Neural cell (in vitro differentiated cells): ENCODE measurements at regions not wholly inside any gene's neighbourhood (a gene's known extent, or its start where the extent isn't known, plus 50 kb on each side); places are given as distances from the start of the nearest gene placed in this dataset.

Experiments
- H2AFZ ChIP-seq: fragments of 200-600, 300-800 bp; sonication (generic), shearing (Covaris generic); 2 replicates; pipeline ENCODE4 v1.6.0; 2014; ENCODE audit warnings: low read depth, mild to moderate bottlenecking, antibody characterized with exemption, low read length, moderate library complexity
- H3F3A ChIP-seq: fragments of 200-600 bp; shearing (Covaris generic); 2 replicates; pipeline ENCODE4 v1.6.1; 2016; ENCODE audit warnings: mild to moderate bottlenecking, moderate library complexity, mixed read lengths, antibody characterized with exemption, low read length; ENCODE audit not compliant: insufficient read depth, poor library complexity, severe bottlenecking
- H3K27ac ChIP-seq: fragments of 200-600, 300-800 bp; sonication (generic), shearing (Covaris generic); 2 replicates; pipeline ENCODE4 v1.5.1; 2014; ENCODE audit warnings: mild to moderate bottlenecking, low read length, moderate library complexity
- H3K27me3 ChIP-seq: fragments of 300-800, 200-600 bp; sonication (generic), shearing (Covaris generic); 2 replicates; pipeline ENCODE4 v1.6.0; 2014; ENCODE audit warnings: mild to moderate bottlenecking, low read depth, low read length, moderate library complexity; ENCODE audit not compliant: insufficient read depth
- H3K36me3 ChIP-seq: fragments of 300-800, 200-600 bp; sonication (generic), shearing (Covaris generic); 2 replicates; pipeline ENCODE4 v1.5.1; 2014; ENCODE audit warnings: mild to moderate bottlenecking, antibody characterized with exemption, low read length, moderate library complexity; ENCODE audit not compliant: insufficient read depth
- H3K4me2 ChIP-seq: fragments of 300-800, 200-600 bp; sonication (generic), shearing (Covaris generic); 2 replicates; pipeline ENCODE4 v1.6.0; 2014; ENCODE audit warnings: mild to moderate bottlenecking, low read length
- H3K4me3 ChIP-seq: fragments of 300-800, 200-600 bp; sonication (generic), shearing (Covaris generic); 2 replicates; pipeline ENCODE4 v1.5.1; 2014; ENCODE audit warnings: mild to moderate bottlenecking, low read length, moderate library complexity
- H3K79me2 ChIP-seq: fragments of 200-600 bp; shearing (Covaris generic); replicated peaks from 2 replicates; pipeline ENCODE4 v1.6.0; 2014; ENCODE audit warnings: mild to moderate bottlenecking, low read length, moderate library complexity; ENCODE audit not compliant: insufficient read depth
- H3K9ac ChIP-seq: fragments of 300-800, 200-600 bp; sonication (generic), shearing (Covaris generic); 2 replicates; pipeline ENCODE4 v1.6.1; 2016; ENCODE audit warnings: mild to moderate bottlenecking, low read length, mixed read lengths
- H3K9me2 ChIP-seq: fragments of 200-600 bp; shearing (Covaris generic); 2 replicates; pipeline ENCODE4 v1.6.1; 2016; ENCODE audit warnings: mild to moderate bottlenecking, low read length, mixed read lengths; ENCODE audit not compliant: insufficient read depth
- H3K9me3 ChIP-seq: fragments of 200-600, 300-800 bp; sonication (generic), shearing (Covaris generic); 2 replicates; pipeline ENCODE4 v1.6.1; 2016; ENCODE audit warnings: mild to moderate bottlenecking, mixed run types, low read length, moderate library complexity, mixed read lengths
- H4K20me1 ChIP-seq: fragments of 200-600 bp; shearing (Covaris generic); 2 replicates; pipeline ENCODE4 v1.6.1; 2016; ENCODE audit warnings: mild to moderate bottlenecking, mixed run types; ENCODE audit not compliant: insufficient read depth
- CTCF ChIP-seq: fragments of 450-650 bp; IDR thresholded peaks from 2 replicates; pipeline ENCODE4 v1.5.1; 2014; ENCODE audit warnings: antibody characterized with exemption, mild to moderate bottlenecking, moderate library complexity; ENCODE audit not compliant: poor library complexity, severe bottlenecking
- EP300 ChIP-seq: fragments of 450-650 bp; conservative IDR thresholded peaks from 2 replicates; pipeline ENCODE4 v1.6.1; 2014; ENCODE audit warnings: antibody characterized with exemption, mild to moderate bottlenecking, moderate library complexity; ENCODE audit not compliant: poor library complexity, severe bottlenecking
- EZH2 ChIP-seq: fragments of 200-600, 300-800 bp; shearing (Covaris generic), sonication (generic); IDR thresholded peaks from 2 replicates; pipeline ENCODE4 v1.6.1; 2014; ENCODE audit warnings: antibody characterized with exemption, low read length, borderline replicate concordance, mild to moderate bottlenecking; ENCODE audit not compliant: insufficient read depth, poor library complexity, severe bottlenecking
- MXI1 ChIP-seq: fragments of 450-650 bp; conservative IDR thresholded peaks from 2 replicates; pipeline ENCODE4 v1.6.1; 2014; ENCODE audit warnings: antibody characterized with exemption, mild to moderate bottlenecking; ENCODE audit not compliant: poor library complexity, severe bottlenecking
- POLR2AphosphoS5 ChIP-seq: IDR thresholded peaks from 2 replicates; pipeline ENCODE4 v1.6.1; 2012
- RAD21 ChIP-seq: fragments of 450-650 bp; conservative IDR thresholded peaks from 2 replicates; pipeline ENCODE4 v1.6.1; 2014; ENCODE audit warnings: antibody characterized with exemption, mild to moderate bottlenecking, moderate library complexity
- REST ChIP-seq: IDR thresholded peaks from 2 replicates; pipeline ENCODE4 v1.6.1; 2012; ENCODE audit warnings: borderline replicate concordance
- SMC3 ChIP-seq: fragments of 450-650 bp; conservative IDR thresholded peaks from 2 replicates; pipeline ENCODE4 v1.6.1; 2014; ENCODE audit warnings: antibody characterized with exemption, mild to moderate bottlenecking, moderate library complexity; ENCODE audit not compliant: poor library complexity
- TAF1 ChIP-seq: IDR thresholded peaks from 2 replicates; pipeline ENCODE4 v1.6.1; 2012; ENCODE audit warnings: low read depth

- Histone ChIP-seq H3K27ac (no peak overlapping the region), H3K9me2 (no peaks in the 10 kb centered on the region), H4K20me1 (no peaks in the 10 kb centered on the region), H3F3A (no peaks in the 10 kb centered on the region), H3K9me3 (no peaks in the 10 kb centered on the region), H3K9ac (no peak overlapping the region), H3K4me3 (no peak overlapping the region), H3K79me2 (no peaks in the 10 kb centered on the region), H3K27me3 (no peaks in the 10 kb centered on the region), H3K36me3 (no peaks in the 10 kb centered on the region), H2AFZ (no peak overlapping the region), H3K4me2 (no peak overlapping the region)
- no peak for TF ChIP-seq CTCF
- no peak for TF ChIP-seq MXI1
- no peak for TF ChIP-seq REST
- no peak for TF ChIP-seq EP300
- no peak for TF ChIP-seq SMC3
- TF ChIP-seq POLR2AphosphoS5 = no peak
- no peak for TF ChIP-seq RAD21
- TF ChIP-seq TAF1 = no peak
- no peak for TF ChIP-seq EZH2
These were observed 219.0 kb upstream of the MEOX2 start for GRCh38 chr7:15905251-15906040.

- Histone ChIP-seq H3K27me3 (no peaks in the 10 kb centered on the region), H3K36me3 (no peaks in the 10 kb centered on the region), H3K9me2 (no peaks in the 10 kb centered on the region), H3K27ac (no peak overlapping the region), H3K9ac (no peak overlapping the region), H3K4me2 (no peak overlapping the region), H3K9me3 (no peaks in the 10 kb centered on the region), H2AFZ (no peak overlapping the region), H3F3A (no peaks in the 10 kb centered on the region), H3K79me2 (no peaks in the 10 kb centered on the region), H3K4me3 (no peak overlapping the region), H4K20me1 (no peaks in the 10 kb centered on the region)
- TF ChIP-seq POLR2AphosphoS5 (no peak), RAD21 (no peak), EZH2 (no peak), REST (no peak), EP300 (no peak), TAF1 (no peak), MXI1 (no peak), SMC3 (no peak), CTCF (no peak)
These were observed 204.8 kb upstream of the MEOX2 start for GRCh38 chr7:15891151-15891881.
